Peyer's patch (tissue), 4 donors: ENCODE measurements at regions not wholly inside any gene's neighbourhood (a gene's known extent, or its start where the extent isn't known, plus 50 kb on each side); places are given as distances from the start of the nearest gene placed in this dataset.

Experiments used
- DNase-seq, 3 donors: peaks; one replicate each; pipeline ENCODE4 v3.0.0-alpha.2; 2017 to 2019
- H3K27ac ChIP-seq, 4 donors: fragments of 200-600 bp; sonication (generic); one replicate each; pipeline ENCODE4 v1.5.1; 2016 to 2019
- H3K27me3 ChIP-seq, 2 donors: fragments of 200-600 bp; sonication (generic); one replicate each; pipeline ENCODE4 v1.5.1; 2019
- H3K36me3 ChIP-seq, 3 donors: fragments of 200-600 bp; sonication (generic); one replicate each; pipeline ENCODE4 v1.5.1; 2016 to 2019
- H3K4me1 ChIP-seq, 4 donors: fragments of 200-600 bp; sonication (generic); one replicate each; pipeline ENCODE4 v1.5.1; 2016 to 2019
- H3K4me3 ChIP-seq, 4 donors: fragments of 200-600 bp; sonication (generic); 1 replicate in 3 of 4; 2 replicates in 1 of 4; pipeline ENCODE4 v1.5.1; 2016 to 2019; ENCODE audit warnings: mild to moderate bottlenecking in 1 of 4
- H3K9me3 ChIP-seq, 4 donors: fragments of 200-600 bp; sonication (generic); one replicate each; pipeline ENCODE4 v1.5.1; 2016 to 2019; ENCODE audit warnings: mild to moderate bottlenecking in 1 of 4
- POLR2A ChIP-seq, 2 donors: fragments of 450-650 bp; IDR thresholded peaks; one replicate each; pipeline ENCODE4 v1.5.1; 2017; ENCODE audit warnings: antibody characterized with exemption in 2 of 2, mild to moderate bottlenecking in 2 of 2, moderate library complexity in 2 of 2
- TF ChIP-seq, protein P1 (sequence below), 6 experiments: fragments of 450-650 bp in 4 of 6; fragments of 200-600 bp in 2 of 6; sonication (generic) in 1 of 6; IDR thresholded peaks; one replicate each; pipeline ENCODE4 v1.5.1; 2017 to 2019; ENCODE audit warnings: antibody characterized with exemption in 6 of 6, mild to moderate bottlenecking in 3 of 6, moderate library complexity in 1 of 6

DNA sequence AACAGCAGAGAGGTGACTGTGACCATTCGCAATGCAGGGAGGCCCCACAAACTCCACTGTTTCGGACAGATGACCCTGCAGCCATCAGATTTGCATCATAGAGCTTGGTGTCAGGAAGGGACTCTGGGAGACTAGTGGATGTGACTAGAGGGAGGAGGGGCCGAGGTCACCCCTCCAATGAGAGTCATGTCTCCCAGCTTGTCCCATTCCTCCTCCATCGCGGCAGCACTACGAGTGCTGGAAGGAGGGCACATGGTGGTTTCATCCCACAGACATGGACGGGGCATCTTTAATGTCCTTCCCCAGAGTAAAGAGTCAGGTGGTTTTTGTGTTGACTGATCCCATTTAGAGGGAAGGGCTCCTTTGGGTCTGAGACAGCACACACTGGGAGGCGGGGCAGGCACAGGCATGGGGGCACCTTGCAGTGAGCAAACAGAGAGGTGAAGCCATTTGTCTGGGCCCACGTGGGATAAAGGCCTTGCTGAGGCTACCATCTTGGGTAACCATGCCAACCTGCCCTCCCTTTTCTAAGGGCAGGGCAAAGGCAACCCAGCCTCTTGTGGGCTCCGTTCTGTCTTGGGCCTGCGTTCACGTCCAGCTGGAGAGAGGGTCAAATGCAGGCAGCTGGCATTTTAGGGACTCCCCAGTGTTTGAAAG is 208.1 kb downstream of the ASB1 start:
- Histone ChIP-seq H3K27ac (no peak overlapping the region), H3K27me3 (no peaks in the 10 kb centered on the region), H3K9me3 (no peaks in the 10 kb centered on the region), H3K4me1 (no peaks in the 10 kb centered on the region), H3K36me3 (no peaks in the 10 kb centered on the region), H3K4me3 (no peak overlapping the region)
- no peak for DNase-seq
- TF ChIP-seq, protein P1, sequence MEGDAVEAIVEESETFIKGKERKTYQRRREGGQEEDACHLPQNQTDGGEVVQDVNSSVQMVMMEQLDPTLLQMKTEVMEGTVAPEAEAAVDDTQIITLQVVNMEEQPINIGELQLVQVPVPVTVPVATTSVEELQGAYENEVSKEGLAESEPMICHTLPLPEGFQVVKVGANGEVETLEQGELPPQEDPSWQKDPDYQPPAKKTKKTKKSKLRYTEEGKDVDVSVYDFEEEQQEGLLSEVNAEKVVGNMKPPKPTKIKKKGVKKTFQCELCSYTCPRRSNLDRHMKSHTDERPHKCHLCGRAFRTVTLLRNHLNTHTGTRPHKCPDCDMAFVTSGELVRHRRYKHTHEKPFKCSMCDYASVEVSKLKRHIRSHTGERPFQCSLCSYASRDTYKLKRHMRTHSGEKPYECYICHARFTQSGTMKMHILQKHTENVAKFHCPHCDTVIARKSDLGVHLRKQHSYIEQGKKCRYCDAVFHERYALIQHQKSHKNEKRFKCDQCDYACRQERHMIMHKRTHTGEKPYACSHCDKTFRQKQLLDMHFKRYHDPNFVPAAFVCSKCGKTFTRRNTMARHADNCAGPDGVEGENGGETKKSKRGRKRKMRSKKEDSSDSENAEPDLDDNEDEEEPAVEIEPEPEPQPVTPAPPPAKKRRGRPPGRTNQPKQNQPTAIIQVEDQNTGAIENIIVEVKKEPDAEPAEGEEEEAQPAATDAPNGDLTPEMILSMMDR (IDR thresholded peaks at IDR 0.05), result no peak
- TF ChIP-seq POLR2A (IDR thresholded peaks at IDR 0.05), result no peak

GRCh38 chr2:238635647-238636051 is 208.9 kb downstream of the ASB1 start:
- no peak for TF ChIP-seq POLR2A (IDR thresholded peaks at IDR 0.05)
- TF ChIP-seq, protein P1 (IDR thresholded peaks at IDR 0.05), result no peak
- no peak overlapping the region for H3K4me3 ChIP-seq
- no peaks in the 10 kb centered on the region for H3K9me3 ChIP-seq
- H3K27me3 ChIP-seq, result no peaks in the 10 kb centered on the region
- DNase-seq, result no peak
- no peaks in the 10 kb centered on the region for H3K4me1 ChIP-seq
- H3K27ac ChIP-seq, result no peak overlapping the region
- H3K36me3 ChIP-seq, result no peaks in the 10 kb centered on the region

GRCh38 chr2:238636269-238637073 is 209.7 kb downstream of the ASB1 start:
- H3K36me3 ChIP-seq, result no peaks in the 10 kb centered on the region
- H3K9me3 ChIP-seq, result no peaks in the 10 kb centered on the region
- H3K4me1 ChIP-seq, result no peaks in the 10 kb centered on the region
- H3K27me3 ChIP-seq, result no peaks in the 10 kb centered on the region
- no peak overlapping the region for H3K27ac ChIP-seq
- DNase-seq, result no peak
- TF ChIP-seq, protein P1 (IDR thresholded peaks at IDR 0.05), result no peak
- no peak for TF ChIP-seq POLR2A (IDR thresholded peaks at IDR 0.05)
- no peak overlapping the region for H3K4me3 ChIP-seq

DNA sequence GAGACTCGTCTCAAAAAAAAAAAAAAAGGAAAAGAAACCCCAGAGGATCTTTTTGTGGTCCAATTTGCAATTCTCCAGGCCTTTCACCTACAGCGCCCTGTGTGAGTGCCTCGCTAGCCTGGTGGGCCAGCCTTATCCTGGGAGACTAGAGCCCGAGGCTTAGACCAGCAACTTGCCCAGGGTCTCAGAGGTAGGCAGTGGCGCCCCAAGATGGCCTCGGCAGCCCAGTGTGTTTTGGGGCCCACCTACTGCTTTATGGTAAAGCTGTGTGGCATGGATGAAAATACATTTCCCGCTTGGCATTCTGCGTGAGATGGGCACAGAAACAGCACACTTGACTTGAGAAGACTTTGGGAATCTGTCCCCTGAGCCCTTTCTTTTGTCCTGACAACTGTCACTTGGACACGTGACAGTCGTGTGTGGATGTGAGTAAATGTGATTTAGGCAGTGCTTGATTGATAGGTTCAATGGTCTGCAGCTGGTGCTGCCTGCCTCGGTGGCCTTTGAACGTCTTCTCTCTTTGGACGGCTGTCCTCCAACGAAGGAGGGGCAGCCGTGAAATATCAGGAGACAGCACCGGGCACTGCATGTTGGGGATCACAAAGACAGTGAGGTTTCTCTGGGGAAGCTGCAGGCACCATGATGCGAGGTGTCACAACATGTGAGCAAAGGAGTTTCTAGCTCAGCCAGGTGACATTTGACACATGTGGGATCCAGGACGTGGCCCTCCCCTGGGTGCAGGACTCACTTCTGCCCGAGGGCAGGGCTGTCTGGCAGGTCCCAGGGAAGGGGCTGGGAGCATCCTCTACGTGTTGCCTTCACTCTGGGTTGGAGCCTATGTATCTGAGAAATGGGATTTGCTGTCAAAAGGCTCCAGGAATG is 209.5 kb upstream of the TWIST2 start:
- H3K27ac ChIP-seq, result no peak overlapping the region
- H3K4me1 ChIP-seq, result no peaks in the 10 kb centered on the region
- DNase-seq, result no peak
- H3K4me3 ChIP-seq, result no peak overlapping the region
- H3K9me3 ChIP-seq, result no peaks in the 10 kb centered on the region
- no peaks in the 10 kb centered on the region for H3K36me3 ChIP-seq
- no peaks in the 10 kb centered on the region for H3K27me3 ChIP-seq
- TF ChIP-seq, protein P1 (IDR thresholded peaks at IDR 0.05), result no peak
- TF ChIP-seq POLR2A (IDR thresholded peaks at IDR 0.05), result no peak

GRCh38 chr2:238638982-238639628 is 208.8 kb upstream of the TWIST2 start:
- no peak for DNase-seq
- Histone ChIP-seq H3K27me3 (no peaks in the 10 kb centered on the region), H3K36me3 (no peaks in the 10 kb centered on the region), H3K4me3 (no peak overlapping the region), H3K9me3 (no peaks in the 10 kb centered on the region), H3K4me1 (peaks cover 0 to 4% (median 0%) of the 10 kb centered on the region in 4 donors), H3K27ac (no peak overlapping the region)
- TF ChIP-seq POLR2A (IDR thresholded peaks at IDR 0.05), result no peak
- TF ChIP-seq, protein P1 (IDR thresholded peaks at IDR 0.05), result no peak
